ENCODE measurements at regions not wholly inside any gene's neighbourhood (a gene's known extent, or its start where the extent isn't known, plus 50 kb on each side); places are given as distances from the start of the nearest gene placed in this dataset.

GRCh38 chr2:204046145-204046544 is 109.6 kb downstream of the ICOS start:
- H3K4me1 ChIP-seq (ENCODE audit: control insufficient read depth in 2 of 2, insufficient read depth in 2 of 2, low read length in 2 of 2) = peaks cover 0 to 6% of the 10 kb centered on the region in 2 donors
- H3K9ac ChIP-seq (ENCODE audit: low read length) = no peak overlapping the region
- Mint-ChIP-seq H3K4me3 (no peak overlapping the region), H3K4me1 (peaks cover 10% of the 10 kb centered on the region), H3K27ac (no peak overlapping the region), H3K9me3 (ENCODE audit: insufficient read depth) (no peaks in the 10 kb centered on the region), H3K27me3 (no peaks in the 10 kb centered on the region)
- H3K79me2 ChIP-seq (ENCODE audit: control insufficient read depth, insufficient read depth, low read length) = no peaks in the 10 kb centered on the region
- POLR2A ChIA-PET = no interaction called here
- DNase-seq (no peak), ATAC-seq (ENCODE audit: low read depth) (no peak)
- H3K9me3 ChIP-seq (ENCODE audit: control extremely low read depth in 1 of 3, control insufficient read depth in 2 of 3, insufficient read depth in 1 of 3, low read length in 2 of 3) = no peaks in the 10 kb centered on the region
- CTCF ChIA-PET = no interaction called here
- no peak overlapping the region for H3K27ac ChIP-seq (ENCODE audit: low read length in 2 of 2)
- no peaks in the 10 kb centered on the region for H3K36me3 ChIP-seq (replicated peaks in 1 of 2; ENCODE audit: control extremely low read depth in 1 of 2, control insufficient read depth in 1 of 2, extremely low read depth in 1 of 2, insufficient read depth in 2 of 2, low read length in 1 of 2)
- WGBS (ENCODE audit: insufficient coverage) = no CpG with 5 or more reads among the region's 2 CpGs
- H3K27me3 ChIP-seq (replicated peaks in 1 of 4; ENCODE audit: control extremely low read depth in 1 of 4, control insufficient read depth in 3 of 4, insufficient read depth in 4 of 4, low read length in 3 of 4) = no peaks in the 10 kb centered on the region
- H4K20me1 ChIP-seq (ENCODE audit: control insufficient read depth, insufficient read depth, low read length, poor library complexity, severe bottlenecking) = no peaks in the 10 kb centered on the region
- no peak overlapping the region for H3K4me2 ChIP-seq (replicated peaks; ENCODE audit: low read depth, low read length, poor library complexity, severe bottlenecking)
- H2AFZ ChIP-seq (ENCODE audit: insufficient read depth, low read depth, low read length, poor library complexity, severe bottlenecking) = no peak overlapping the region
- intact Hi-C loops (cut with micrococcal nuclease) = no loop called here
- no peak for TF ChIP-seq CTCF (IDR thresholded peaks at IDR 0.05)
- no peak for TF ChIP-seq EZH2 (IDR thresholded peaks at IDR 0.05; ENCODE audit: borderline replicate concordance, insufficient read depth, low read depth, low read length, poor library complexity, severe bottlenecking)
- H3K4me3 ChIP-seq (ENCODE audit: control extremely low read depth in 1 of 5, extremely low read depth in 1 of 5, insufficient read depth in 1 of 5, low read depth in 2 of 5, low read length in 4 of 5) = no peak overlapping the region

GRCh38 chr2:204049635-204050034 is 113.1 kb downstream of the ICOS start:
- Mint-ChIP-seq H3K9me3 (ENCODE audit: insufficient read depth) (no peaks in the 10 kb centered on the region), H3K27me3 (peaks cover 4% of the 10 kb centered on the region), H3K4me3 (no peak overlapping the region), H3K4me1 (peaks cover 10% of the 10 kb centered on the region), H3K27ac (no peak overlapping the region)
- Histone ChIP-seq H4K20me1 (ENCODE audit: control insufficient read depth, insufficient read depth, low read length, poor library complexity, severe bottlenecking) (no peaks in the 10 kb centered on the region), H2AFZ (ENCODE audit: insufficient read depth, low read depth, low read length, poor library complexity, severe bottlenecking) (no peak overlapping the region), H3K4me2 (replicated peaks; ENCODE audit: low read depth, low read length, poor library complexity, severe bottlenecking) (no peak overlapping the region), H3K36me3 (replicated peaks in 1 of 2; ENCODE audit: control extremely low read depth in 1 of 2, control insufficient read depth in 1 of 2, extremely low read depth in 1 of 2, insufficient read depth in 2 of 2, low read length in 1 of 2) (no peaks in the 10 kb centered on the region), H3K27me3 (replicated peaks in 1 of 4; ENCODE audit: control extremely low read depth in 1 of 4, control insufficient read depth in 3 of 4, insufficient read depth in 4 of 4, low read length in 3 of 4) (no peaks in the 10 kb centered on the region), H3K79me2 (ENCODE audit: control insufficient read depth, insufficient read depth, low read length) (no peaks in the 10 kb centered on the region), H3K4me3 (ENCODE audit: control extremely low read depth in 1 of 5, extremely low read depth in 1 of 5, insufficient read depth in 1 of 5, low read depth in 2 of 5, low read length in 4 of 5) (no peak overlapping the region), H3K9me3 (ENCODE audit: control extremely low read depth in 1 of 3, control insufficient read depth in 2 of 3, insufficient read depth in 1 of 3, low read length in 2 of 3) (no peaks in the 10 kb centered on the region), H3K9ac (ENCODE audit: low read length) (no peak overlapping the region), H3K4me1 (ENCODE audit: control insufficient read depth in 2 of 2, insufficient read depth in 2 of 2, low read length in 2 of 2) (peaks cover 0 to 6% of the 10 kb centered on the region in 2 donors), H3K27ac (ENCODE audit: low read length in 2 of 2) (no peak overlapping the region)
- intact Hi-C loops (cut with micrococcal nuclease) = no loop called here
- CTCF ChIA-PET = no interaction called here
- DNase-seq (no peak), ATAC-seq (ENCODE audit: low read depth) (no peak)
- POLR2A ChIA-PET = no interaction called here
- TF ChIP-seq EZH2 (IDR thresholded peaks at IDR 0.05; ENCODE audit: borderline replicate concordance, insufficient read depth, low read depth, low read length, poor library complexity, severe bottlenecking) (no peak), CTCF (IDR thresholded peaks at IDR 0.05) (no peak)
